Stimulated activated naive CD8-positive, alpha-beta T cell treated with anti-CD3 and anti-CD28 coated beads, Interleukin-15, Interleukin-2, amounts not matched to agents 100 ng/mL and 50 ng/mL, for 24 hours (primary cell): ENCODE measurements at regions not wholly inside any gene's neighbourhood (a gene's known extent, or its start where the extent isn't known, plus 50 kb on each side); places are given as distances from the start of the nearest gene placed in this dataset.

ENCODE experiments used
- H3K27ac Mint-ChIP-seq: one replicate; pipeline ENCODE4 v1.8.0; 2021; ENCODE audit warnings: mild to moderate bottlenecking, mixed read lengths
- H3K27me3 Mint-ChIP-seq: one replicate; pipeline ENCODE4 v1.8.0; 2021; ENCODE audit warnings: mixed read lengths
- H3K36me3 Mint-ChIP-seq: one replicate; pipeline ENCODE4 v1.8.0; 2021; ENCODE audit warnings: low read depth, mixed read lengths
- H3K4me1 Mint-ChIP-seq: one replicate; pipeline ENCODE4 v1.8.0; 2021; ENCODE audit warnings: low read depth, mixed read lengths
- H3K4me3 Mint-ChIP-seq: one replicate; pipeline ENCODE4 v1.8.0; 2021; ENCODE audit warnings: mild to moderate bottlenecking, mixed read lengths
- H3K9me3 Mint-ChIP-seq: one replicate; pipeline ENCODE4 v1.8.0; 2021; ENCODE audit warnings: mixed read lengths

DNA sequence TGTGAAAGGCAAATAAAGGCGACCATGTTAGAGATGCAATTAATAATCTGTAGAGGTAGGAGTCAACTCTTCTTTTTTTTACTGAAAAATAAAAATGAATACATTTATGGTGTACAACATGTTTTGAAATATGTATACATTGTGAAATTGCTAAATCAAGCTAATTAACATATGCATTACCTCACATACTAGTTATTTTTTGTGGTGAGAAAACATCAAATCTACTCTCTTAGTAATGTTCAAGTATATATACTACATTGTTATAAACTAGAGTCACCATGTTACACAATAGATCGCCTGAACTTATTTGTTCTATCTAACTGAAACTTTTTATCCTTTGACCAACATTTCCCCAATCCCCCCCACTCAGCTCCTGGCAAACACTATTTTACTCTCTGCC, 143.2 kb downstream of the POU4F1 start:
- Mint-ChIP-seq H3K27ac (no peak overlapping the region), H3K9me3 (no peaks in the 10 kb centered on the region), H3K4me1 (no peaks in the 10 kb centered on the region), H3K36me3 (no peaks in the 10 kb centered on the region), H3K4me3 (no peak overlapping the region), H3K27me3 (peaks cover 3% of the 10 kb centered on the region)

- Mint-ChIP-seq H3K4me3 (no peak overlapping the region), H3K27me3 (peaks cover 3% of the 10 kb centered on the region), H3K4me1 (no peaks in the 10 kb centered on the region), H3K36me3 (no peaks in the 10 kb centered on the region), H3K27ac (no peak overlapping the region), H3K9me3 (no peaks in the 10 kb centered on the region)
These were observed 159.5 kb downstream of the POU4F1 start for GRCh38 chr13:78443839-78444238.

GRCh38 chr13:78437781-78438180, 165.6 kb downstream of the POU4F1 start:
- no peak overlapping the region for H3K27ac Mint-ChIP-seq
- H3K4me3 Mint-ChIP-seq, result no peak overlapping the region
- H3K9me3 Mint-ChIP-seq, result no peaks in the 10 kb centered on the region

DNA sequence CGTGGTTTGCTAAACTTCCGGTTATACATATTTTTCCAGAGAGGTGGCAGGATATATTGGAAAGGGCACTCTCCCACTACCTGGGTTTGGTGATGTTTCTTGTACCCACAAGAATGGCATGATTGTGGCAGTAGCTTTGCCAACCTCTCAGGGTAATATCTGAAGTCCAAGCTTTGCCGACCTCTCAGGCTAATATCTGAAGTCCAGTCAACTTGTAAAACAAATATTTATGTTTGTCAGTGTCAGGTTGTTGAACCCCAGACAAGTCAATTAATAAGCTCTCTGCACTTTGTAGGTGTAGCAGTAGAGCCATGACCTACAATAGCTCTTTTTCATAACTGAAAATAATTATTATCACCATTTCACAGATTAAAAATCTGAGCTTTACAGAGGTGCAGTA, 167.0 kb downstream of the POU4F1 start:
- Mint-ChIP-seq H3K36me3 (no peaks in the 10 kb centered on the region), H3K4me3 (no peak overlapping the region), H3K27me3 (no peaks in the 10 kb centered on the region), H3K4me1 (no peaks in the 10 kb centered on the region), H3K9me3 (no peaks in the 10 kb centered on the region), H3K27ac (no peak overlapping the region)

More at GRCh38 chr13:78437781-78438180, 165.6 kb downstream of the POU4F1 start:
- no peaks in the 10 kb centered on the region for H3K36me3 Mint-ChIP-seq
- no peaks in the 10 kb centered on the region for H3K27me3 Mint-ChIP-seq
- no peaks in the 10 kb centered on the region for H3K4me1 Mint-ChIP-seq

DNA sequence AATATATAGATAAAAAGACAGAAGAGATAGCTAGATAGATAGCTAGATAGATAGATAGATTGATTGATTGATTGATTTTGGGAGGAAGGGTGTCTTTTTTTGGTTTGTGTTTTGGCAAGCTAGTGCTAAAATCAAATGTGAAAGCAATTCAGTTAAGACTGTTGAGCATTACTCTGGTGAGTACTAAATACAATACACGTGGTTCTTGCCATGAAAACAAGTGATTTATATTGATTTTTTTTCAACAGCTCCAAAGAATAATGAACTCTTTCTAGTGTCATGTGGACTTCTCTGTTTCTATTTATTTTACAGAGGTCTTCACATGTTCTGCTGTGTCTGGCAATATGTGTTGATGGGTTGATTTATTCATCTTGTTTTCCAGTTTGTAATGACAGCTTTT, 172.0 kb downstream of the POU4F1 start:
- H3K27ac Mint-ChIP-seq, result no peak overlapping the region
- no peaks in the 10 kb centered on the region for H3K36me3 Mint-ChIP-seq
- H3K4me3 Mint-ChIP-seq, result no peak overlapping the region
- H3K4me1 Mint-ChIP-seq, result no peaks in the 10 kb centered on the region
- no peaks in the 10 kb centered on the region for H3K27me3 Mint-ChIP-seq
- H3K9me3 Mint-ChIP-seq, result no peaks in the 10 kb centered on the region

DNA sequence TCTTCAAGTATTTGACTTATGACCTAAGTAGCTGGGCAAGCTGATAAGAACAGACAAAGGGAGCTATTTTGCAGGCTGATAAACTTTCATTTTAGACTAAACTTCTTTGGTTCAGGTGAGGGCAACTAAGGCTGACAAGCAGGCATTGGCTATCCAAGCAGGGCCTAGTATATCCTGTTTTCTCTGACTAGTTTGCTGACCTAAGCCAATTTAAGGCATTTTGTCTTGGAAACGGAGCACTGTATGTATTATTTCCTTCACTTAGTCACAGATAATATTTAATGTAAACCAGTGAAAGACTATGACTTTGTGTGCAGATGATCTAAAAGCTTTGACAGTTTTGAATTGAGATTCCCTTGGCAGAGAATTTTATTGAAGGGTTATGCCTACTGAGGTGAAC, 172.5 kb downstream of the POU4F1 start:
- no peak overlapping the region for H3K27ac Mint-ChIP-seq
- no peaks in the 10 kb centered on the region for H3K27me3 Mint-ChIP-seq
- H3K36me3 Mint-ChIP-seq, result no peaks in the 10 kb centered on the region
- no peak overlapping the region for H3K4me3 Mint-ChIP-seq
- H3K4me1 Mint-ChIP-seq, result no peaks in the 10 kb centered on the region
- H3K9me3 Mint-ChIP-seq, result no peaks in the 10 kb centered on the region

- Mint-ChIP-seq H3K4me3 (no peak overlapping the region), H3K36me3 (no peaks in the 10 kb centered on the region), H3K9me3 (no peaks in the 10 kb centered on the region), H3K27me3 (no peaks in the 10 kb centered on the region), H3K4me1 (no peaks in the 10 kb centered on the region), H3K27ac (no peak overlapping the region)
These were observed 173.1 kb downstream of the POU4F1 start for GRCh38 chr13:78430166-78430791.

- H3K27me3 Mint-ChIP-seq, result no peaks in the 10 kb centered on the region
- no peaks in the 10 kb centered on the region for H3K9me3 Mint-ChIP-seq
- H3K4me3 Mint-ChIP-seq, result no peak overlapping the region
- H3K4me1 Mint-ChIP-seq, result no peaks in the 10 kb centered on the region
- H3K36me3 Mint-ChIP-seq, result no peaks in the 10 kb centered on the region
- no peak overlapping the region for H3K27ac Mint-ChIP-seq
These were observed 174.7 kb downstream of the POU4F1 start for GRCh38 chr13:78428646-78429045.

DNA sequence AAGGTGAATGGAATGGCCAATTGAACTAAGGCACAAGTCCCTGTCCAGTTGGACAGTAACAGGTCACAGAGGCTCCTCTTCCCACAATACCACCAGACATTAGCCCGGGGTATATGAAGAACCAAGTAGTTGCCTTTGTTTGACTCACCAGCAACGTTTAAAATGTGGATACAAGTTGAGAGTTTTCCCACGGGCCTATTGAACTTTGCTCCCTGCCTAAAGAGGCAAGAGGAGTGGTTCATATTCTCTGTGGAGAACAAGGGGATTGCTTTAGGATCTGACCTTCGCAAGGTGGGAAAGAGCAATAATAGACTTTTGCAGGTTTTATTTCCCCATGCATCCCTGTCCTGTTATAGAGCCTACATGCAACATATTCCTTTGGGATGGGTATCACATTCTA, 177.2 kb downstream of the POU4F1 start:
- H3K4me1 Mint-ChIP-seq, result no peaks in the 10 kb centered on the region
- no peaks in the 10 kb centered on the region for H3K36me3 Mint-ChIP-seq
- no peak overlapping the region for H3K27ac Mint-ChIP-seq
- no peaks in the 10 kb centered on the region for H3K27me3 Mint-ChIP-seq
- no peaks in the 10 kb centered on the region for H3K9me3 Mint-ChIP-seq
- H3K4me3 Mint-ChIP-seq, result no peak overlapping the region

GRCh38 chr13:78420814-78421213, 182.5 kb downstream of the POU4F1 start:
- no peak overlapping the region for H3K27ac Mint-ChIP-seq
- no peaks in the 10 kb centered on the region for H3K9me3 Mint-ChIP-seq
- no peaks in the 10 kb centered on the region for H3K36me3 Mint-ChIP-seq
- no peak overlapping the region for H3K4me3 Mint-ChIP-seq
- no peaks in the 10 kb centered on the region for H3K27me3 Mint-ChIP-seq
- no peaks in the 10 kb centered on the region for H3K4me1 Mint-ChIP-seq

- no peaks in the 10 kb centered on the region for H3K27me3 Mint-ChIP-seq
- H3K27ac Mint-ChIP-seq, result no peak overlapping the region
These were observed 189.3 kb downstream of the POU4F1 start for GRCh38 chr13:78413887-78414553.

GRCh38 chr13:78410847-78411246, 192.5 kb downstream of the POU4F1 start:
- no peaks in the 10 kb centered on the region for H3K9me3 Mint-ChIP-seq
- H3K36me3 Mint-ChIP-seq, result no peaks in the 10 kb centered on the region
- H3K27me3 Mint-ChIP-seq, result no peaks in the 10 kb centered on the region
- H3K4me3 Mint-ChIP-seq, result no peak overlapping the region
- no peaks in the 10 kb centered on the region for H3K4me1 Mint-ChIP-seq
- no peak overlapping the region for H3K27ac Mint-ChIP-seq

More at GRCh38 chr13:78413887-78414553, 189.3 kb downstream of the POU4F1 start:
- Mint-ChIP-seq H3K36me3 (no peaks in the 10 kb centered on the region), H3K9me3 (no peaks in the 10 kb centered on the region), H3K4me1 (no peaks in the 10 kb centered on the region), H3K4me3 (no peak overlapping the region)

- no peaks in the 10 kb centered on the region for H3K4me1 Mint-ChIP-seq
- no peaks in the 10 kb centered on the region for H3K36me3 Mint-ChIP-seq
- H3K9me3 Mint-ChIP-seq, result no peaks in the 10 kb centered on the region
- no peak overlapping the region for H3K27ac Mint-ChIP-seq
- H3K4me3 Mint-ChIP-seq, result no peak overlapping the region
- no peaks in the 10 kb centered on the region for H3K27me3 Mint-ChIP-seq
These were observed 193.2 kb downstream of the POU4F1 start for GRCh38 chr13:78410164-78410563.

DNA sequence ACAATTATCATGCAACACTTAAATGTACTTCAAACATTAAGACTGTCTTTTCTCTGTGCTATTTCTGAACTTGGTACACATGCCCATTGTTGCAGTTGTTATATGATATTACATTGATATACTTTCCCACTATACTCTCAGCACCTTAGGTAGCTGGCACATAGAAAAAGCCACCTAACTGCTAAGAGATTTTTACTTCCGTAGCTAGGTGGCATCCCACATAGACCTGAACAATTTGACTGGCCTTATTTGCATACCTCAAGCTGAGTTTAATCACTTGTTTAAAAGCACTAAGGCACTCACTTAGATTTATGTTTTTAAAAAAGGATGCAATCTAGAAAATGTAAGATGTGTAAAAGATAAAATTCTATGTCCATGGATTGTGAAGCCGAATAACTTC, 194.2 kb downstream of the POU4F1 start:
- Mint-ChIP-seq H3K4me3 (no peak overlapping the region), H3K36me3 (no peaks in the 10 kb centered on the region), H3K4me1 (no peaks in the 10 kb centered on the region), H3K9me3 (no peaks in the 10 kb centered on the region), H3K27ac (no peak overlapping the region), H3K27me3 (no peaks in the 10 kb centered on the region)

GRCh38 chr13:78404846-78405360, 198.4 kb downstream of the POU4F1 start:
- Mint-ChIP-seq H3K4me3 (no peak overlapping the region), H3K27me3 (peaks cover 4% of the 10 kb centered on the region), H3K36me3 (no peaks in the 10 kb centered on the region), H3K9me3 (no peaks in the 10 kb centered on the region), H3K4me1 (no peaks in the 10 kb centered on the region), H3K27ac (no peak overlapping the region)
